ENCODE measurements at regions not wholly inside any gene's neighbourhood (a gene's known extent, or its start where the extent isn't known, plus 50 kb on each side); places are given as distances from the start of the nearest gene placed in this dataset.

DNA sequence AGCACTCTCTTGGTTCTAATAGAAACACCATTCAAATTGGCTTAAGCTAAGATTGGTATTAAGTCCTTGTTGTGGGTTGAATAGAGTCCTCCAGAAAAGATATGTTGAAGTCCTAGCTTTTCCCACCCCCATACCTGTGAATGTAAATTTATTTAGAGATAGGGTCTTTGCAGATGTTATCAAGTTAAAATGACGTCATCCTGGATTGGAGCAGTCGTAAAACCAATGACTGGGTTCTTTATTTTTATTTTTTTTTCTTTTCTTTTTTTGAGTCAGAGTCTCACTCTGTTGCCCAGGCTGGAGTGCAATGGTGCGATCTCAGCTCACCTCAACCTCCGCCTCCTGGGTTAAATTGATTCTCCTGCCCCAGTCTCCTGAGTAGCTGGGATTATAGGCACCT, 658.6 kb upstream of the RBFOX1 start:
- no peak for DNase-seq (ENCODE audit: low read depth, low spot score)

DNA sequence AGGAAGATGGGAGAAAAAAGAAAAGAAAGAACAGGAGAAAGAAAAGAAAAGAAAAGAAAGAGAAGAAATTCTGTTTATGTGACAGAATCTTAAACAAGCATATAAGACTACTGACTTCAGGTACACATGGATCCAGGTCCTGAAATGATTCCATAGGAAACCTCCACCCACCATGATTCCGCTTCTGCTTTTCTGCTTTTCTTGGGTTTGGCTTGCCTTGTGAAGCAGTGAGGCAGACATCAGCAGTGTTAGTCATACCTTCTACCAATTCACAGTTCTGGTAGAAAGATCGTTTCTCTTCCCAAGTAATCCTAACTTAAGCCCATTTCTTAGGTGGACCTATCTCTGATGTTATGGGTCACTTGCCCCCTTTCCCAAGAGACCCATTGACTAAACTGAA, 660.1 kb upstream of the RBFOX1 start:
- DNase-seq (ENCODE audit: low read depth, low spot score): no peak

DNA sequence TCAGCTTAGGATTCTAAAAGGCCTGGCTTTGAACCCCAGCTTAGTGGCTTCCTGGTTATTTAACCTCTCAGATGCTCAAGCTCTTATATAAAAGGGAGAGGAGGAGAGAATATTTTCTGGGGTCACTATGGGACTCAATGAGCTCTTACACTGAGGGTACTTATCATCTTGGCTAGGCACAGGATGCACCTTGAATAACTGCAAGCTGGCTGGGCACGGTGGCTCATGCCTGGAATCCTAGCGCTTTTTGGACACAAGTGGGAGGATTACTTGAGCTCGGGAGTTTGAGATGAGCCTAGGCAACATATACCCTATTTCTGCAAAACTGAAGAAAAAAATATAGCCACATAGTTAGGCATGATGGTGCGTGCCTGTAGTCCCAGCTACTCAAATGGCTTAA, 665.3 kb upstream of the RBFOX1 start:
- no peak for DNase-seq (ENCODE audit: low read depth, low spot score)

DNA sequence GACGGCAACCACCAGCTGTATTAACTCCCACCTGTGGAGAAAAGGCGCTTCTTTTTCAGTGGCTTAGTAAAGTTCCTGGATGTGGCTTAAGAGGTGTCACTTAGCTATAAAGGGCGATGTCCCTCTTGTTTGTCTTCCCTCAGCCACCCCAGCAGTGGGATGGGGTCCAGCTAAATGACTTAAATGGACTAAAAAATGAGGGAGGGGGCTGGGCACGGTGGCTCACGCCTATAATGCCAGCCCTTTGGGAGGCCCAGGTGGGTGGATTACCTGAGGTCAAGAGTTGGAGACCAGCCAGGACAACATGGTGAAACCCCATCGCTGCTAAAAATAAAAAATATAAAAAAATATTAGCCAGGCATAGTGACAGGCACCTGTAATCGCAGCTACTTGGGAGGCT, 667.5 kb upstream of the RBFOX1 start:
- DNase-seq (ENCODE audit: low read depth, low spot score): no peak

DNA sequence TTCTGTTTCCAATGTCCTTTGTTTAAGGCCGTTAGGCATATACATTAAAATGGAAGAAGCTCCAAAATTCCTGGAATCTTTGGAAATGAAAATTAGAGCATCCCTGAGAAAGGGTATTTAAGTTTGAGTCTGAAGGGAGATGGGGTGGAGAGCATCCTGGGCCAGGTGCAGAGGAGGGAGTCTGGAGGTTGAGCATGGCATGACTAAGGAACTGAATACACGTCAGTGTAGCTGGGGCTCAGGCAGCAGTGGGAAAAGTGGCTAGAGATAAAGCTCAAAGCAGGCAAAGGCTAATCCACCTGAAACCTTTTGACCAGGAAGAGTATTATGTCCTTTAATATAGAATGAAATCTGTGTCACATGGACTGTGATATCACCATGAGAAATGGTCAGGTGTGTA, 669.0 kb upstream of the RBFOX1 start:
- DNase-seq (ENCODE audit: low read depth, low spot score): no peak

DNA sequence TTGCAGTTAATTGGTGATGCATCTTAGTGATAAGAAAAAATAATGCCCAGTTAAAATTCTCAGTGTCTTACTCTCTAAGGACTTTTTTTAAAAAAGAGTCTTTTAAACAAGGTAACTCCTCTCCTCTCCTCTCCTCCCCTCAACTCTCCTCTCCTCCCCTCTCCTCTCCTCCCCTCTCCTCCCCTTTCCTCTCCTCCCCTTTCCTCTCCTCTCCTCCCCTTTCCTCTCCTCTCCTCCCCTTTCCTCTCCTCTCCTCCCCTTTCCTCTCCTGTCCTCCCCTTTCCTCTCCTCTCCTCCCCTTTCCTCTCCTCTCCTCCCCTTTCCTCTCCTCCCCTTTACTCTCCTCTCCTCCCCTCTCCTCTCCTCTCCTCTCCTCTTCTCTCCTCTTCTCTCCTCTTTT, 675.9 kb upstream of the RBFOX1 start:
- no peak for DNase-seq (ENCODE audit: low read depth, low spot score)

DNA sequence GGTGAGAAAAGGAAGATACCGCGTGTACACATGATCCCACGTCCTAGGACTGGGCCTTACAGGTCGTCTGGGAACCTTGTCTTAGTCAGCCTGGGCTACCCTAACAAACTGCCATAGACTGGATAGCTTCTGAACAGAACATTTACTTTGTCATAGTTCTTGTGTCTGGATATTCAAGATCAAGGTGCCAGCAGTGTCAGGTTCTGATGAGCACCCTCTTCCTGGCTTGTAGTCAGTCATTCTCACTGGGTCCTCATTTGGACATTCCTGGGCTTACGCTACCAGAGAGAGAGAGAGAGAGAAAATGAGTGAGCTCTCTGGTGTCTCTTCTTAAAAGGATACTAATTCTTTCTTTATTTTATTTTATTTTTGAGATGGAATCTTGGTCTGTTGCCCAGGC, 685.8 kb upstream of the RBFOX1 start:
- DNase-seq (ENCODE audit: low read depth, low spot score): no peak

DNA sequence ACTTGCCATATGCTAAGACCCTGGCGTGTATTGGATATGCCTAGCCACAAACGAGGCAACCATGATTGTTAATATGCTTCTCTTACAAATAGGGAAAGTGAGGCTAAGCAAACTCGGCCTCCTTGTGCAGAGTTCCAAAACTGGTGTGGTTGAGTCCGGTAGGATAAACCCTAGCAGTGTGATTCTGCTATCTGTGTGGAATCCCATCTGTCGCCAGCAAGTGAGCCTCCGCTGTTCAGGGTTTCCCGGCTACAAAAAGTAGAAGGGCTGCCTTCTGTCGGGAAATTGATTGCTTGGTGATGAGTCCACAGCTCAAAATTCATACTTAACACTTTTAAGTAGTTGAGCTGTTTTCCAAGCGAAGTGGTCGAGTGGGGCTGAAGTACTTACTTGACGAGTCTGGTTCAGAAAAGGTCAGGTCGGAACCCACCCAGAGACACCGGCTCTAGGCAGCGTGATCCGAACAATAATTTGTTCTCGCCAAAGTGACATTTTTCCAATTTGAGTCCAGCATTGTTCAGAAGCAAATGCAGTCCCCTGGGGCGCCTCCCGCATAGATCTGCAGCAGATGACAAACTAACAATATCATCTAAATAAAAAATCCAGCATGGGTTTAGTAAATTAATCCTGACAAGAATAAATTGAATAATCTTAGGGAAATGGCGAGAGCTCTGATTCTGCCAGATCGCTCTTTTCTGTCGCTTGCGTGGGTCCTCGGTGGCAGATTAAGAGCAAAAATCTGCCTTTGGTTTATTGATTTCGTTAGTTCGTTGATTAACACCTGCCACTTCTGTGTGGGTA, 686.7 kb upstream of the RBFOX1 start:
- DNase-seq (ENCODE audit: low read depth, low spot score): no peak

DNA sequence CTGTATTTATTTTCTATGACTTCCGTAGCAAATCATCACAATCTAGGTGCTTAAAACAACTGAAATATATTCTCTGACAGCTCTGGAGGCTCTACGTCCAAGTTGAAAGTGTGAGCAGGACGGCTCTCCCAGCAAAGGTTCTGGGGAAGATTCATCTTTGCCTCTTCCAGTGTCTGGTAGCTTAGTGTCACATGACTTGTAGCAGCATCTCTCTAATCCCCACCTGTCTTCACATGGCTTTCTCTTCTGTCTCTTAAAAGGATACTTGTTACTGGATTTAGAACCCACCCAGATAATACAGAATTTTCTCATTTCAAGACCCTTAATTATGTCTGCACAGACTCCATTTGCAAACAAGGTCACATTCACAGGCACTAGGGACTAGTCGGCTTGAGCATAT, 687.7 kb upstream of the RBFOX1 start:
- no peak for DNase-seq (ENCODE audit: low read depth, low spot score)

DNA sequence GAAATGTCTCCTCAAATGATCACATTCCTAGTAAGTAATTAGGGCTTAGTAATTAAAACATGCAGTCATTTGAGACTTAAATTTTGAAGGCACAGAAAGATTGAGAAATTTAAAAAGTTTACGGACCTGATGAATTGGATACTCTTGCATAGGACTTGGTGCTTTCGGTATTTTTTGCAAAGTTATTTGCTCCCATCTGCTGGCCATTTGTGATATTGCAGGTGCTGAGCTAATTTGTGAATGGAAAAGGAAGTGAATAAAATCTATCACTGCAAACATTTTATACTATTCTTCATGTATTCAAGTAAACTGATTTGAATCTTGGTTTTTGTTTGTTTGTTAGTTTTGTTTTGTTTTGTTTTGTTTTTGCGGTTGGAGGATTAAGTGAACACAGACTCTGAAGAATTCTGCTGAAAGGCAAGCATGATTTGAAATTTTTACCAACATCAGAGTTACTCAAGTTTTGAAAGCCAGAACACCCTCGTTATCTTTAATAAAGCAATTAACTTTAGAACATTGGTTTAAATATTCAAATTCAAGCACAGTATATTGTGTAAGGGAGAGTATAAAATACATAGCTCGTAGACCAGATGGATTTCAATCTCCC, 689.5 kb upstream of the RBFOX1 start:
- DNase-seq (ENCODE audit: low read depth, low spot score): no peak

DNA sequence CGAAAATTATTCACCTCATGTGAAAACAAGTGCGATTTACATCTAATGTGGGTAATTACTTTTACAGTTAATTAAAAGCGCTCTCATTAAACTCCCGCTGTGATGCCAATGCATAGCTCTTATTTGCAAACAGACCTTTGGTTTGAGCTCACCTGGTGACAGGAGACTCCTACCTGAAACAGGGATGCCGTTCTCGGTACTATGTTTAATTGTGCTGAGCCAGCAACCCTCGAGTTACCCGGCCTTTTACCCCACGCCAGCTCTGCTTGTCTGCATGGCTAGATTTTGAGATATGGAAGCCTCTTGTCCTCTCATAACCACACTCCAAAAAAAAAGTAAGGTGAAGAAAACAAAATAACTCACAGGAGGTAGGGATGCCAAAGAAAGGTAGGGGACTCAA, 690.4 kb upstream of the RBFOX1 start:
- no peak for DNase-seq (ENCODE audit: low read depth, low spot score)

DNA sequence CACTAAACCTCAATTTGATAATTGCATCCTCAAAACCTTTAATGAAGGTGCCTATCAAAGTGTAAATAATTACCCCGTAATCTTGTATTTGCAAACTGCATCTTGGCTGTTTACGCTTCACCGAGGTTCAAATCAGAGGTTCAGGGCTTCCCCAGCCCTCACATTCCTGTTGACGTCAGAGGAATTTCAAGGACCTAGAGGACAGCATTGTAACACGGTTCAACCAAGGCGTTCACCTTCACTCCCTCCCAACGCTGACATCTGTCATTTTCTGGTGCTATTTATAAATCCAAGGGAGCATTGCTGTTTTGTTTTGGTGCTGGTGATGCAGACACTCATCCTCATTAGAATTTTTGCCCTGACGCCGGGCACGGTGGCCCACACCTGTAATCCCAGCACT, 691.6 kb upstream of the RBFOX1 start:
- no peak for DNase-seq (ENCODE audit: low read depth, low spot score)

DNA sequence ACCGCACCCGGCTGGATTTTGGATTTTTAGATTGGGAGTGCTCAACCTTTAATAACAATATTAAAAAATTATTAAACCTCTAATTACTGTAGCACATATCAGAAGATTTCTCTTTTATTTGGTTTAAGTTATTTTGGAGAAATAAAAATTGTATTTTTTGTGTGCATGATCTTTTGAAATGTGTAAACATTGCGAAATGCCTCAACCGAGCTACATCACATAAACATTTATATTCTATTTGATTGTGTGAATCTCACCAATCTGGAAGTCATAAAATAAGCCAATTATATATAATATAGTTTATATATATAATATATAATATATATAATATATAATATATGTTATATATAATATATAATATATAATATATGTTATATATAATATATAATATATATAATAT, 696.2 kb upstream of the RBFOX1 start:
- DNase-seq (ENCODE audit: low read depth, low spot score): no peak

DNA sequence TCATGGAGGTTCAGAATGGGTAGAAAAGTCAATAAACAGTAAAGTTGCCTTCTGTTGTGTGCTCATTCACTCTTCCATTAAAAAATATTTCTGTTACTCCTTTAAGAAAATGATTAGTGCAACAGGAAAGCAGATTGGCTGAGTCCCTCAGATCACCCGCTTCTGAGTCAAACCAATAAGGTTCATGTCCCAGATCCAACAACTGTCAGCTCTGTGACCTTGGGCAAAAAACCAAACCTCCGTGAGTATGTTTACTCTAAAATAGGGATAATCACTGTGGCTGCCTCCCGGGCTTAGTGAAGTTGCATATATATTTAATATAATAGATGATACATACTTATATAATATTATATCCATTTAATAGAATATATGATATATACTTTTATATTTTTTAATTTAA, 698.5 kb upstream of the RBFOX1 start:
- no peak for DNase-seq (ENCODE audit: low read depth, low spot score)

DNA sequence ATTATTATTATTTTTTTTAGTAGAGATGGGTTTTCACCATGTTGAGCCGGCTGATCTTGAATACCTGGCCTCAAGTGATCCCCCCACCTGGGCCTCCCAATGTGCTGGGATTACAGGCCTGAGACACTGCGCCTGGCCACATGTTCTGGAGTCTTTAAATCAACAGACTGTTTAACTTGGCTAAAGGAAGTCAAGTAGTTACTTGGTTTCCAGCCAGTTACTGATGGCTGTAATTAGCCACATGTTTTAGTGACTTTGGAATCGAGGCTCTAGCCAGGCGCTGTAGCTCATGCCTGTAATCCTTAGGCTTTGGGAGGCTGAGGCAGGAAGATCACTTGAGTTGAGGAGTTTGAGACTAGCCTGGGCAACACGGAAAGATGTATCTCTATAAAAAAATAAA, 699.2 kb upstream of the RBFOX1 start:
- no peak for DNase-seq (ENCODE audit: low read depth, low spot score)

DNA sequence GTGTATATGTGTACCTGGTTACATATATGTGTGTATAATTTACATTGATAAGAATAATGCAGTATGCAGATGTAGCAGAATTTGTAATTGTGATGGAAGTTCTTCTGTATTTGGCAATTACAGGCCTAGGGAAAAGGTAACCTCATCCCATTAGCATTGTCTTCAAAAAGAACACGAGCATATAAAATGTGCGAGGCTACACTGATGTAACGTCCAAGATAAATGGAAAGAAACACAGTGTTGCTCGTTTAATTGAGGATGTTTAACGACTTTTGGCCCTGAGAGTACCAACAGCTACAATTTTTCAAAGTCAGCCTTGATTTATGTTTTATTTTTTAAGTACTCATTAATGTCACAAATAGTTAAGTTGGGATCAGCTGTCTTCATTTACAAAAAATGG, 703.5 kb upstream of the RBFOX1 start:
- DNase-seq (ENCODE audit: low read depth, low spot score): no peak

DNA sequence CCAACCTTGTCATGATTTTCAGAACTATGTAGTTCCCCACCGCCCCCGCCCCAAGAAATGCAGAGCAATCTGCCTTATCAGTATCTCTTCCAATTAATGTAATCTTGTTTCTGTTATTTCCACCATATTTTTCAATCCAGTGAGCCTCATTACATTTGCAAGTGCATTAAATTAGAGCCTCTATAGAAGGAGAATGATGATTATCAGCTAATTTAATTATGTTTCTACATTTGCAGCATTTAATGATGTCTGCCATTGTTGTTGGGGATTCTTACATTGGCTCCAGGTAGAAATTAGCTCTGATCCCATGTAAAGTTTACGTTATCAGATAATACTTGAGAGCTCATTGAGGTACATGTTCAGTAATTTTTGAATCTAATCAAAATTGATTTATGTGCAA, 707.0 kb upstream of the RBFOX1 start:
- DNase-seq (ENCODE audit: low read depth, low spot score): no peak

DNA sequence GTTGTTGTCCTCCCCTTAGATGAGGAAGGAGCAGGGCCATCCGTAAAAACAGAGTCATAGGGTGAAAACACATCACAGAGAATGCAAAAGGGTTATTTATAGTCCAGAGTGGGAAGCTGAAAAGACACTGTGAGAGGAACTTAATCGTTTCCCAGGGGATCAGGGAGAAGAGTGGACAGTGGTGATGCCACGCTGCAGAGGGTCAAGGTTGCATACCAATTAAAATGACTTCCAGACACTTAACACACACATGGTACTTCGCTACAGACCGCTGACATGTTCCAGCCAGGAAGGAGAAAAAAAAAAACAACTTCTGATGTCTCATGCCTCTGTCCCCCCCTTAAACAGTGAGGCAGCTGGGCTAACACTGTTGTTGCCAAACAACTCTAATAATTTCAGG, 713.8 kb upstream of the RBFOX1 start:
- DNase-seq (ENCODE audit: low read depth, low spot score): no peak

DNA sequence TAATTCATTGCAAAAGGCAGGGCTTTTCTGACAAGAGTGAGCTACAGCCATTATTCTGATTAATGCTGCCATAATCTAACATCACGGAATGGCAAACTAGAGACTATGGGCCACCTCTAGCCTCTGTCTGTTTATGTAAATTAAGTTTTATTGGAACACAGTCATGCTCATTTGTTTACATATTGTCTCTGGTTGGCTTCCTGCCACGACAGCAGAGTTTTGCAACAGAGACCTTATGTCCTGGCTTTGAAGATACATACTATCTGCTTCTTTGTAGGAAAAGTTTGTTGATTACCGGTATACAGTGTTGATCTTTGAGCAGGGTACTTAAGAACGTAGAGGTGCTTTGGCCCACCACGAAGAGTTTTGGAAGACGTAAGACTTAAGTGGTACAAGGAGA, 715.9 kb upstream of the RBFOX1 start:
- DNase-seq (ENCODE audit: low read depth, low spot score): no peak

DNA sequence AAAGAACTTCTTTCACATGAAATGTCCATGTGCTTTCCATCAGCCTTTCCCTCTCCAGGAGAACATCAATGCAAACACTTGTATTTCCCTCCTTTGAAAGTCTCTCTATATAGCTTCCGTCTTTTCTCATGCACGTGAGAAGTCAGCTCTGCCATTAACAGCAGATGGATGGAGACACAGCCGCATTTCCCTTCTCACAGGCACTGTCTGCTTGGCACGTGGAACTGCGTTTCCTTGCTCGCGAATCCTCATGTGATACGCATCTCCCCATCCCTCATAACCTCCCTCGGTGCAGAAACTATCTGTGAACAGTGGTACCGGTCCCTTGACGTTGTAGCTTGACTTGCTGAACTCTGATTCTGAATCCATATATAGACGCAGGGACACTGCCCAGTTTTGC, 717.0 kb upstream of the RBFOX1 start:
- DNase-seq (ENCODE audit: low read depth, low spot score): no peak

DNA sequence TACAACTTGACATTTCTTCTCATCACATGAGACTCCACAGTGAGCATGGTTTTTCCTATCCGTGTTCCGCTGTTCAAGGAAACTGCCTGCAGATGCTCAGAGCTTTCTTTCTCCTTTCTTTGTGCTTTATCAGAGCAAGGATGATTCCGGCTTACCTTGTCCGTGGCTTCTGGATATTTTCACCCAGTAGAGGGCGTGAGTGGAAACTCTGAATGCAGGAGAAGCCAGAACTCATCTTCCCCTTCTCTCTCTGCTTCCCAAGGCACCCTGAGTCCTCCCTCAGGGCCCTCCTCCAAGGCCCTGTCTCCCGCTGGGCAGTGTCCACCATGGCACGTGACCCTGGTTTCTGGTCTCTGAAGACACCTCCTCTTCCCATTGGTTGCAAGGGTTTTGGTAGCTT, 721.1 kb upstream of the RBFOX1 start:
- DNase-seq (ENCODE audit: low read depth, low spot score): no peak

DNA sequence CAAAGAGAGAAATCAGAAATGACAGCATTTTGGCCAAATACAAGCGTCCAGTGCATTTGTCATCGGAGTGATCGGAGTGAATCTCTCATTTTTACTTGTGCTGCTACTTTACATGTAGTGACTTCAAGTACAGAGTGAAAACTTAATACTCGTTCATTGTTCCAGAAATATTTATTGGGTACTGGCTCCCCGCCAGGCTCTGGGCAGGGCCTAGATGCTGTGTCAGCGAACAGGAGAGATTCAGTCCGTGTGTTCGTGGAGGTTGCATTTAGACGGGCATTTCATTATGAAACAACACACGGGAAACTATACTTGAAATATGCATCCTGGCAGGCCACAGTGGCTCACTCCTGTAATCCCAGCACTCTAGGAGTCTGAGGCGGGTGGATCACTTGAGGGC, 727.2 kb upstream of the RBFOX1 start:
- no peak for DNase-seq (ENCODE audit: low read depth, low spot score)

DNA sequence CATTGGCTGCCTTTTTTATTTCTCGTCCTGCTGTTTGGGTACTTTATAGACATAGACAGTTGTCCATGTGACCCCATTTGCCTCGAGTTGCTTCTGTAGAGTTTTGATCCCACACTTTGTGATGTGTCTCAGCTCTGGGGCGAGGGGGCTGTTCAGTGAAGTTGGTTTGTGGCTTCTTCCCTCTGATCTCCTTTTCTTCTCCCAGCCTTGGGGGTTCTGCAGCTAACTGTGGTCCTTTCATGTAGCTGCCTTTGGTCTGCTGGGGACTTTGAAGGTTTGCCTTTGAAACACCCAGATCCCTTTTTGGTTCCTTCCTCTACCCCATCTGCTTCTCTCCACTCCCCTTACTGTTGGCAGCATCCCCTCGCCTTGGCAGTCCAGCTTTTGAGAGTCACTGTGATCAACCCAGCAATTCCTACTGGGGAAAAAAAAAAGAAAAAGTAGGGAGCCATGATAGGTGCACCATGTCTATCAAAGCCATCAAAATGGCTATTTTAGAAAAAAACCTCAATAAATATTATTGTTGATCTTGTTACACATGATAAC, 728.8 kb upstream of the RBFOX1 start:
- DNase-seq (ENCODE audit: low read depth, low spot score): no peak

DNA sequence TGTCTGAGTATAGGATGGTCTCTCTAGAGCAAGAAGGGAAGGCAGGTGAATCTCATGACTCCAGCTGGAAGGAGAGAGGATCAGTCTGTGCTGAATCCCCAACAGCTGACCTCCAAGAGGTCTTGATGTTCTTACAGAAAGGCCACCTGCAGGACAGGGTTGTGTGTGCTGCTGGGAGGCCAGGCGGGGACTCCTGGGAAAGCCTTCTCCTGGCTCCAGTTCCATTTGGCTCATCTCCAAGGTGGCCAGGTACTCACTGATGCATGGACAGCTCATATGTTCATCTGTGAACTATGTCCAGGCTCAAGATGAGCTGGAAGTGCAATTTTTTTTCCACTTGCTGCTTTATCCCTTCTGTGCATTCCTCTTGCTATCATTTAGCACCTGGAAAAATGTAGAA, 730.2 kb upstream of the RBFOX1 start:
- DNase-seq (ENCODE audit: low read depth, low spot score): no peak
